T1000 (cell line): ENCODE measurements at regions not wholly inside any gene's neighbourhood (a gene's known extent, or its start where the extent isn't known, plus 50 kb on each side); places are given as distances from the start of the nearest gene placed in this dataset.
"Not testable (repeated sequence)": the region's sequence is repeated elsewhere in the genome, so short reads cannot be mapped to it uniquely, and the experiment has no call there.

Experiments
- DNase-seq: peaks from one replicate; lab custom pipeline; 2025; ENCODE audit warnings: mixed read lengths; lab: John Stamatoyannopoulos, UW

- no peak for DNase-seq
These were observed 437.8 kb upstream of the NPVF start for GRCh38 chr7:25665903-25666670.

GRCh38 chr7:25666671-25667060 lies 438.4 kb upstream of the NPVF start:
- DNase-seq: no peak

GRCh38 chr7:25669281-25669781 lies 441.0 kb upstream of the NPVF start:
- DNase-seq: no peak

DNA sequence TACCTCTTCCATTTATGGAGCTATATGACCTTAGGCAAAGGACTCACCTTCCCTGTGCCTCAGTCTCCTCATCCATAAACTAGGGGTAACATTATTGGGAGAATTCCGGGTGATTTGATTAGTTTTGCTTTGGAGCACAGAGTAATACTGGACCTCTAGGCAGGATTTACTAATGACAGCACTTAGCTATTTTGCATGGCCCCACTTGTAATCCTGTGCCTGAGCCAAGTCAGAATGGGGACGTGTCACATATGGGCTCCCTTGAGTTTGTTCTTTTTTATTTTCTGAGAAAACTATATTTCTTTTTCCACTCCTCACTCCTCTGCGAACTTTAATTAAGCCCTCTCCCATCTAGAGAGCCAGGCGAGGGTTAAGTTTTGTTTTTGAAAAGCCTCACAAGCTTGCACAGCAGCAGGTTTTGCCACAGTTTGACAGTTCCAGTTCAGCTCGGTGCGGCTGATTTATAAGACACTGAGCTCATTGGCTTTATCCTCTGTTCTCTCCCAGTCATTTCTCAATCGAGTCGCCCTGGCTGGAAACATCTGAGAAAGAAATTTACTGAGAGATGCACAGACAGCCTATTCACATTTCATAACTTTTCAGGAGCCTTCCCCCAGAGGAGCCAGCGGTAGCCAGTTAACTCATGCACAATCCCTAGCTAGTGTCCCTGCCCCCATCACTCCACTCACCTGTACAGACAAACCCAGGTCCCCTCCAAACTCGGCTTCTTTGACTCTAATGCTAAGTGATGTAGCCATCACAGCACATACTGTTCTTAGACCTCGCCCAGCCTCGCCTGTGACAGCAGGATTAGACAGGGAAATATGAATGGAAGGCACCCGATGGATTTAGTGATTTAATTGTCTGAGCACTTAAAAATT lies 441.9 kb upstream of the NPVF start:
- DNase-seq: no peak

DNA sequence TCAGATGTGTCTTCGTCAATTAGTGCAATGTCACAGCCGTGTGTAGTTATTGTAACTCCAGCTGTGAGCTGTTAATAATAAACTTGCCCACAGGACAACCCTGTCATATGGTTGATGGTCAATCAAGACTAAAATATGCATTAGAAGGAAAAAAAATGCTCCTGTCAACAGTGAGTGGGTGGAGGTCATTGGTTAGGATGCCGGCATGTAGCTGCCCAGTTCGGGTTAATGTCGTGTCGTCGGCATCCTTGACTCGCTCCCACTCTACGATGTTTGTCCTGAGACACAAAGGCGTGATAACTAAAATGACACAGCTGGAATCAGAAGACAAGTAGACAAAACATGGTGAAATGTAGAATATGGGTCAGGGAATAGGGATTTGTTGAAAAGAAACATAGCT lies 442.8 kb upstream of the NPVF start:
- DNase-seq: no peak

- no peak for DNase-seq
These were observed 444.2 kb upstream of the NPVF start for GRCh38 chr7:25672496-25672895.

GRCh38 chr7:25675789-25676474 lies 447.6 kb upstream of the NPVF start:
- no peak for DNase-seq

- no peak for DNase-seq
These were observed 449.3 kb upstream of the NPVF start for GRCh38 chr7:25677595-25677994.

DNA sequence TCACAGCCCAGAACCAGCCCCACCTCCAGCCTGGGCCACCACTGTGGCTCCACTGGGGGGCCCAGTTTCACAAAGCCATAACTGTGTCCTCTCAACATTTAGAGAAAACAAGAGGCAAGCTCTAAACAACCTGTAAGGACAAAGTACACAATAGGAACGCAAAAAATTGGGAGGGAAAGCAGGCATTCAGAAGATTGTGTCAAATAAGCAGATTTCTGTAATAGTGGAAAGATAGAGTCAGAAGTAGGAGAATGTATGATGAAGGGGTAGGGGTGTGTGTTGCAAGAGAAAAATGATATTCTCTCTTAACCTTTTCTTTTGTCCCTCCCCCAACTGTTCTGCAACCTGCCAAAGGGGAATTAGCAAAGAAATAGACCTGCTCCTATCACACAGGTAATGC lies 449.9 kb upstream of the NPVF start:
- no peak for DNase-seq

GRCh38 chr7:25680636-25681035 lies 452.4 kb upstream of the NPVF start:
- no peak for DNase-seq

DNA sequence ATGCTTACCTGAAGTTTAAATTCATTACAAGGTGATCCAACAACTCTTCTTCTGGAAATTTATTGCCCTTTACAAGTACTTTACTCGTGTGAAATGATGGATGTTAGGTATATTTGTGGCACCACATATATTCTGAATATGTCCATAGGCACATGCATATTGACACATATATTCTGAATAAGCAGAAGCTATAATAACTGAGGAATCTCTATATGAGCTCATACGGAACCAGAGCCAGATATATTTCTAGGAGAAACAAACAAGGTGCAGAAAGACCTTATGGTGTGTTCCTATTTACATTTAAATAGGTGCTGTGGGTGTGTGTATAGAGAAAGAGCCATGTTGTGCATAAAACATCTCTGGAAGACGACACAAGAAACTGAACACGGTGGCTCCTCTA lies 456.1 kb upstream of the NPVF start:
- no peak for DNase-seq

- no peak for DNase-seq
These were observed 458.2 kb upstream of the NPVF start for GRCh38 chr7:25686493-25686892.

GRCh38 chr7:25694211-25694610 lies 457.8 kb upstream of the NFE2L3 start:
- no peak for DNase-seq

DNA sequence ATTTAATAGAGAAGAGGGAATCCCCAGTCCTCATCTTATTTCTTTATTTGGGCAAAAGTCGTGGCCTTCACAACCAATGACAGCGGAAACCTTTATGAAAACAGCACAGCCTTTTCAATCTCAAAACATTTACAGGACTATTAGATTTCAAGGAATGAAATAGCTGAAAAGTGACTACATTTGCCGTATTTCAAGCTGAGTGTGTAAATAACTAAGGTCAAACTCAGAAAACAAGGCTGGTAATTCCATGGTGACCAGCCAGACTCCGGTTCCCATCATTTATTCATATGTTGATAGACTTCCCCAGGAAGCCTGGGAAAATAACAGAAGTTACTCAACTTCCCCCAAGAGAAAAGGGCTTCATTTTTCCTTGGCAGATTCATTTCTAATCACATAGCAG lies 457.3 kb upstream of the NFE2L3 start:
- no peak for DNase-seq

GRCh38 chr7:25696571-25696970 lies 455.4 kb upstream of the NFE2L3 start:
- DNase-seq: no peak

GRCh38 chr7:25698451-25699113 lies 453.4 kb upstream of the NFE2L3 start:
- no peak for DNase-seq

DNA sequence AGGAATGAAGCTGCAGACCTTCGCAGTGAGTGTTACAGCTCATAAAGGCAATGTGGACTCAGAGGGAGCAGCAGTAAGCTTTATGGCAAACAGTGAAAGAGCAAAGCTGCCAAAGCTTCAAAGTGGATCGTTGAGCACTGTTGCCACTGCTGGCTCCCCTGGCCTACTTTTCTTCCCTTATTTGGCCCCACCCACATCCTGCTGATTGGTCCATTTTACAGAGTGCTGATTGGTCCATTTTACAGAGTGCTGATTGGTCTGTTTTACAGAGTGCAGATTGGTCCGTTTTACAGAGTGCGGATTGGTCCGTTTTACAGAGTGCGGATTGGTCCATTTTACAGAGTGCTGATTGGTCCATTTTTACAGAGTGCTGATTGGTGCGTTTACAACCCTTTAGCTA lies 451.9 kb upstream of the NFE2L3 start:
- DNase-seq: not testable (repeated sequence)

- DNase-seq: no peak
These were observed 447.6 kb upstream of the NFE2L3 start for GRCh38 chr7:25704413-25704812.

GRCh38 chr7:25706764-25707163 lies 445.2 kb upstream of the NFE2L3 start:
- no peak for DNase-seq

DNA sequence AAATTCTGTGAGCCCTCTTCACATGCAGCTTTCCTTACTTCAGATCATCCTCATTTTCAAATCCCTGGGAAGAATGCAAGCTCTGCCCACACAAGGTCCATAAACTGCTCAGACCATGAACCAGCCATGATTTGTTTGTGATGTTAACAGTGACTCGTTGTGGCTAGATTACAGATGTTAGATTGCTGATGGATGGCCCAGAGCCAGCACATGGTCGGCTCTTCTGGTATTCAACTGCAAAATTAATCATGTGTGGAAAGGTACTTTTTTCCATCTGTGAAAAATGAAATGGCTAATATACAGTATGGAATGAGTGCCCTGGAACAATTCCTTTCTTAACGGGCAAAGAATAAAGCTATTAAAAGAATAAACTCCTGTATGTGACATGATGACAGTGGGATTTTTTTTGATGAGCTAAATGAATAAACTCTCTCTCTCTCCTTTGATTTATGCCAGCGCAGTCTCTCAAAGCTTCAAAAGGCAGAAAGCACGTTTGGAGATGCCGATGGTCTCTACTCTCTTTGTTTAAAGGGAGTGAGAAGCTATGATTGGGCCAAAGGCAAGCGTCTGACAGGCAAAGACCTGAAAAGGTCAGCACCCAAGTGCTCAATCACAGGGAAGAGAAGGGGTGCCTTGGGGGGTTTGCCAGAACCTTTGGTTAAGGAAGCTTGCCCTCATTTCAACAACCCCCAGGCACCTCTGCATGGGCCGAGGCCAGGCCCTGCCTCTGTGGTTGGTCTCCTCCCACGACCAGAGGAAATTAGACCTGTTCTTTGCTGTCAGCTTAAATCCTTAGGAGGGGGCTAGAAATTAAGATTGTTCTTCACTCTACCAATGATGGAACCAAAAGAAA lies 444.0 kb upstream of the NFE2L3 start:
- no peak for DNase-seq

DNA sequence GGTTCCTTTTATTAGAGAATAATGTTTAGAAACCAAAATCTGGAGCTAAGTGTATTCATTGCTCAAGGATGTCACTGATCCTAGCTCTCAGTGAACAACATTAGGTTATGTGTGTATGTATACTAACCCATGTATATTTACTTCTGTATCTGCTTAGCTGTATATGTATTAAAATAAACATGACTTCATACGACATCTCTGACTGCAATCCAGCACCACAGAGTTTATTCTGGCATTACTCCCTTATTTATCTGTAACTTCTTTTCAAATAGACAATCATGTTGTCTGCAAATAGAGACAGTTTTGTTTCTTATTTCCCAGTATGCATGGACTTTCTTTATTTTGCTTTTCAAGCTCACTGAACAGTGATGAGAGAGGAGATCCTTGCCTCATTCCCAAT lies 441.0 kb upstream of the NFE2L3 start:
- no peak for DNase-seq
